ENCODE measurements at regions not wholly inside any gene's neighbourhood (a gene's known extent, or its start where the extent isn't known, plus 50 kb on each side); places are given as distances from the start of the nearest gene placed in this dataset.

DNA sequence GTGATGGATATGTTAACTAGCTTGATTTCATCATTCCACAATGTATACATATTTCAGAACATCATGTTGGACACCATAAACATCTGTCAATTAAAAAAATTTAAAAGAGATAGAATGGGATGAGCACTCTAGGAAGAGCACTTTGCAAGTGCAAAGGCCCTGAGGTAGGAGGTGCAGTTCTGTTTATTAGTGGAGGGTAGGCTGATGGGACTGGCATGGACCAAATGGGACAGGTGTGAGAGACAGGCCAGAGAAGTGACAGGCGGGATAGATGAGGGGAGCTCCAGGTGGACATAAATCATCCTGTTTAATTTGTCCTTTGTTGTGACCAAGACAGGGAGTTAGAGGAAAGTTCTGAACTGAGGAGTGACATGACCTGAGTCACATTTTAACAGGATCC is 477.9 kb downstream of the TSN start:
- H3K27me3 Mint-ChIP-seq (ENCODE audit: unreplicated experiment), result no peaks in the 10 kb centered on the region
- no peak for TF ChIP-seq CTCF (IDR thresholded peaks at IDR 0.05)
- H3K4me1 Mint-ChIP-seq (ENCODE audit: unreplicated experiment), result no peaks in the 10 kb centered on the region
- H3K9me3 Mint-ChIP-seq (ENCODE audit: unreplicated experiment), result no peaks in the 10 kb centered on the region
- DNase-seq (ENCODE audit: extremely low spot score, unreplicated experiment), result no peak
- no peaks in the 10 kb centered on the region for H3K36me3 Mint-ChIP-seq (ENCODE audit: unreplicated experiment)
- no peak overlapping the region for H3K27ac Mint-ChIP-seq (ENCODE audit: unreplicated experiment)
- no peak overlapping the region for H3K4me3 Mint-ChIP-seq (ENCODE audit: unreplicated experiment)

DNA sequence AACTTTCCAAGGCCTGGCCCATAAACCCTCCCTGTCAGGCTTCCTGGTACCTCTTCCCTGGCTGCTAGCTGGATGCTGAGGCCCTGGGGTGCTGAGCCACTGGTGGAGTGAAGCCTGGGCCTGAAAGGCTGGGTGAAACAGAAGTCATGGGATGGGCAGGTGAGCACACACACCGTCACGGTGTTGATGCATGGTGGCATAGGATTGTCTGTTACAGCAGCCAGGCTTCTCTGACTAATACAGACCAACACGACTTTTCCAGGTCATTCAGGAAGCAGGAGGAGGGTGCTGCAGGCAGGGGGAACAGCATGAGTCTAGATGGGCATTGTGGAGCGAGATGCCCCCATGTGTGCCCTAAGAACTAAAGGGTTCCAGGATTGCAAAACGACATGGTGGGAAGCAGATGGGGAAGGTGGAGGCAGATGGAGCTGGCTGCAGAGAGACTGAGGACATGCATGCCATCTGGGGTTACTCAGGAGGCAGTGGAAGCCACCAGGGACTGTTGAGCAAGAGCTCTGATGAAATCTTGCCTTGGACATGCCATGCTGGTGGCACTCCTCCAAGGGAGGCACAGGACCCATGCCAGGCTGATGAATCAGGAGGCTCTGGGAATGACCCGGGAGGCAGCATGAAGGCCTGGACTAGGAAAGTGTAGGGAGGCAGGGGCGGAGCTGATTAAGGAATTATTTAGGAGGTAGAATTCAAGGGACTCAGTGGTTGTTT is 480.9 kb downstream of the TSN start:
- no peaks in the 10 kb centered on the region for H3K4me1 Mint-ChIP-seq (ENCODE audit: unreplicated experiment)
- no peaks in the 10 kb centered on the region for H3K27me3 Mint-ChIP-seq (ENCODE audit: unreplicated experiment)
- H3K36me3 Mint-ChIP-seq (ENCODE audit: unreplicated experiment), result no peaks in the 10 kb centered on the region
- H3K4me3 Mint-ChIP-seq (ENCODE audit: unreplicated experiment), result no peak overlapping the region
- no peak for DNase-seq (ENCODE audit: extremely low spot score, unreplicated experiment)
- H3K9me3 Mint-ChIP-seq (ENCODE audit: unreplicated experiment), result no peaks in the 10 kb centered on the region
- H3K27ac Mint-ChIP-seq (ENCODE audit: unreplicated experiment), result no peak overlapping the region
- TF ChIP-seq CTCF (IDR thresholded peaks at IDR 0.05), result no peak

DNA sequence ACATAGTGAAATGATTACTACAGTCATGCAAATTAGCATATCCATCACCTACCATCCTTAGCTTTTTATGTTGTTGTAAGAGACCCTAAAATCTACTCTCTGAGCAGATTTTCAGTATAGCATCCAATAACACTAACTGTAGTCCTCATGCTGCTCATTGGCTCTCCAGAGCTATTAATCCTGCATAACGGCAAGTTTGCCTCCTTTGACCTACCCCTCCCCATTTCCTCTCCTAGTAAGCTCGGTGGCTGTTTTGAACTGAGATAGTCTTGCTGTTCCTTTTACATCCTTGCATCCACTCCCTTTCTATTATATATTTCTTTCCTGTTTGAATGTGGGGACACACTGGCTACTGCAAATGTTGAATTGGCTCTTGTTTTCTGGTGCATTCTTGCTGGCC is 481.5 kb downstream of the TSN start:
- no peak overlapping the region for H3K27ac Mint-ChIP-seq (ENCODE audit: unreplicated experiment)
- no peaks in the 10 kb centered on the region for H3K27me3 Mint-ChIP-seq (ENCODE audit: unreplicated experiment)
- no peaks in the 10 kb centered on the region for H3K36me3 Mint-ChIP-seq (ENCODE audit: unreplicated experiment)
- H3K4me1 Mint-ChIP-seq (ENCODE audit: unreplicated experiment), result no peaks in the 10 kb centered on the region
- no peaks in the 10 kb centered on the region for H3K9me3 Mint-ChIP-seq (ENCODE audit: unreplicated experiment)
- DNase-seq (ENCODE audit: extremely low spot score, unreplicated experiment), result no peak
- TF ChIP-seq CTCF (IDR thresholded peaks at IDR 0.05), result no peak
- H3K4me3 Mint-ChIP-seq (ENCODE audit: unreplicated experiment), result no peak overlapping the region

DNA sequence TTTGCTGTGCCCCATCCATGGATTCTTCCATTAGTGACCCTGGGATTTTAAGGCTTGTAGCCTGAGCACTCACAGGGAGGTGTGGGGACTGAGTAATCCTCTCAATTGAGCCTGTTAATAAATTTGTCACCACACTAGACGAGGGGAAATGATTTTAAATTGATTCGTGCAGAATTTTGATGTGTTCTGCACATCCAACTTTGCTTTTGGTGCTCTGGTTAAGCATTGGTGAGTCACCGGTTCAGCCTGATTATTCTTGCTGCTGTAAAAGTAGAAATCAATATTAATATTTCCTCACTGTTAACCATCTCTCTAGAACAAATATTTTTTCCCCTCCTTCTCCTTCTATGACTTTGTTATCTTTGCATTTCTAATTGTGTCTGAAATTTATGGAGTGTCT is 482.0 kb downstream of the TSN start:
- H3K27me3 Mint-ChIP-seq (ENCODE audit: unreplicated experiment), result no peaks in the 10 kb centered on the region
- no peak for TF ChIP-seq CTCF (IDR thresholded peaks at IDR 0.05)
- no peak overlapping the region for H3K27ac Mint-ChIP-seq (ENCODE audit: unreplicated experiment)
- H3K9me3 Mint-ChIP-seq (ENCODE audit: unreplicated experiment), result no peaks in the 10 kb centered on the region
- no peaks in the 10 kb centered on the region for H3K4me1 Mint-ChIP-seq (ENCODE audit: unreplicated experiment)
- DNase-seq (ENCODE audit: extremely low spot score, unreplicated experiment), result no peak
- no peaks in the 10 kb centered on the region for H3K36me3 Mint-ChIP-seq (ENCODE audit: unreplicated experiment)
- H3K4me3 Mint-ChIP-seq (ENCODE audit: unreplicated experiment), result no peak overlapping the region

DNA sequence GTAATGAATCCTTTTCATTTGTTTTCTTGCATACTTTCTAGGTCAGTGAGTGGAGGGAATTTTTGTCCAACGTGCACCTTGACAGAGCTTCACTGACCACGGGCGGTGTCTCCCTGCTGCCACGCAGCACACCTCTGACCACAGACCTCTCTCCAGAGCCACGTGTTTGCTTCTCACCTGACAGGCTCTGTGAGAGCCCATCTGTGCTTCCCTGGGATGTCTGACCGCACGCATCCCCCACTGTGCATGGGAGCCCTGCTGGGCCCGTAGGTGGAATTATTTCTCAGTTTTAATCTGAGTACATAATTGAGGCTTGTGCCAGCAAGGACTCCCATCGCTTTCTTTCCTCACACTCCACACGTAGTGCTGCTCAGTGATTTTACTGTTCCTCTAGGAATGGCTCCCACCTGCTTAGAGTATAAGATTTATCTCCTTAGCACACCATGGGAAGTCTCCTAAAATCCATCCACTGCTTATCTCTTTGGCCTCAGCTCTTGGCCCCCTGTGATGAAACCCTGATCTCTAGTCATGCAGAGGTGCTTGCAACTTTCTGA is 482.6 kb downstream of the TSN start:
- H3K36me3 Mint-ChIP-seq (ENCODE audit: unreplicated experiment), result no peaks in the 10 kb centered on the region
- no peak for TF ChIP-seq CTCF (IDR thresholded peaks at IDR 0.05)
- H3K4me1 Mint-ChIP-seq (ENCODE audit: unreplicated experiment), result no peaks in the 10 kb centered on the region
- no peak overlapping the region for H3K4me3 Mint-ChIP-seq (ENCODE audit: unreplicated experiment)
- no peaks in the 10 kb centered on the region for H3K9me3 Mint-ChIP-seq (ENCODE audit: unreplicated experiment)
- H3K27ac Mint-ChIP-seq (ENCODE audit: unreplicated experiment), result no peak overlapping the region
- DNase-seq (ENCODE audit: extremely low spot score, unreplicated experiment), result no peak
- no peaks in the 10 kb centered on the region for H3K27me3 Mint-ChIP-seq (ENCODE audit: unreplicated experiment)

Measured in osteocyte (in vitro differentiated cells).